ENCODE measurements at regions not wholly inside any gene's neighbourhood (a gene's known extent, or its start where the extent isn't known, plus 50 kb on each side); places are given as distances from the start of the nearest gene placed in this dataset.

DNA sequence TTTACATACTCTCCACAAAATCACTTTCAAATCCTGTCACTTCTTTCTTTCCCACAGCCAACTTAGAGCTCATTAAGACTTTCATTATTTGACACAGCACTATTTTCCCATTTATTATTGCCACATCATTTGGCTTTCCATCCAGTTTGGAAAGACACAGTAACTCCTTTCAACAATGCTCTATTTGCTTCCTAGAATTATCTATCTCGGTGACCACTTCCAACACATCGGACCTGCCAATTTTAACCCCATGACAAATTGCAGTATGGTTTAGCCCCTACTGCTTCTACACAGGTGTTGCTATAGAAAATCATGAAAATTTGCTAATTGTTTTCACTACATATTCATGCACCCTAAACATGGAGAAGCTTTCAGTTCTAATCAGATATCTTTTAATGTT, 190.6 kb upstream of the COX7C start:
- TF ChIP-seq, protein P1, sequence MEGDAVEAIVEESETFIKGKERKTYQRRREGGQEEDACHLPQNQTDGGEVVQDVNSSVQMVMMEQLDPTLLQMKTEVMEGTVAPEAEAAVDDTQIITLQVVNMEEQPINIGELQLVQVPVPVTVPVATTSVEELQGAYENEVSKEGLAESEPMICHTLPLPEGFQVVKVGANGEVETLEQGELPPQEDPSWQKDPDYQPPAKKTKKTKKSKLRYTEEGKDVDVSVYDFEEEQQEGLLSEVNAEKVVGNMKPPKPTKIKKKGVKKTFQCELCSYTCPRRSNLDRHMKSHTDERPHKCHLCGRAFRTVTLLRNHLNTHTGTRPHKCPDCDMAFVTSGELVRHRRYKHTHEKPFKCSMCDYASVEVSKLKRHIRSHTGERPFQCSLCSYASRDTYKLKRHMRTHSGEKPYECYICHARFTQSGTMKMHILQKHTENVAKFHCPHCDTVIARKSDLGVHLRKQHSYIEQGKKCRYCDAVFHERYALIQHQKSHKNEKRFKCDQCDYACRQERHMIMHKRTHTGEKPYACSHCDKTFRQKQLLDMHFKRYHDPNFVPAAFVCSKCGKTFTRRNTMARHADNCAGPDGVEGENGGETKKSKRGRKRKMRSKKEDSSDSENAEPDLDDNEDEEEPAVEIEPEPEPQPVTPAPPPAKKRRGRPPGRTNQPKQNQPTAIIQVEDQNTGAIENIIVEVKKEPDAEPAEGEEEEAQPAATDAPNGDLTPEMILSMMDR (IDR thresholded peaks at IDR 0.05; ENCODE audit: insufficient read depth, low read length, severe bottlenecking): no peak
- H3K27me3 ChIP-seq (ENCODE audit: control insufficient read depth, insufficient read depth, low read length): no peaks in the 10 kb centered on the region
- H3K36me3 ChIP-seq (ENCODE audit: control insufficient read depth, insufficient read depth, low read length): no peaks in the 10 kb centered on the region
- no peak overlapping the region for H3K4me3 ChIP-seq (ENCODE audit: low read depth, low read length)
- FAIRE-seq: no peak
- no peak for DNase-seq (ENCODE audit: low read depth)

DNA sequence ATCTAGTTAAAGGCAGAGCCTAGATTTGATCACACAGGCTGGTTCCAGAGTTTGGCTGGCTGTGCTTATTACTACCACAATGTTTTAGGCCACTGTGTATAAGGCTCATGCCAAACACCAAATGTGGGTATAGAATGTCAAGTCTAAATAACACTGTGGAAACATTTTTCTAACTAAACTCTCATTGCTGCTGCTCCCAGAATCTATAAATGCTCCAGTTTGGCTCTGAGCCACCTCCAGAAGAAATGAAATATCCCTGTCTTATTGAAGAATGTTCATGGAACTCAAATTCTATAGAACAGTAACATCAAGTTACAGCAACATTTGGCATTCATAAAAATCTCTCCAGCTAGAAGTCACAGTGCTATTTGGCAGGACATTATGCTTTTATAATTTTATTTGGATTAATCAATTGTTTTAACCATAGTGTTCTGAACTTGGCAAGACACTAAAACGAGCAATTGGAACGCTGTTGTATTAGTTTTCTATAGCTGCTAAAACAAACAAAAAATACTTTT, 178.1 kb upstream of the COX7C start:
- TF ChIP-seq, protein P1 (IDR thresholded peaks at IDR 0.05; ENCODE audit: insufficient read depth, low read length, severe bottlenecking): no peak
- FAIRE-seq (no peak), DNase-seq (ENCODE audit: low read depth) (no peak)
- Histone ChIP-seq H3K4me3 (ENCODE audit: low read depth, low read length) (no peak overlapping the region), H3K27me3 (ENCODE audit: control insufficient read depth, insufficient read depth, low read length) (no peaks in the 10 kb centered on the region), H3K36me3 (ENCODE audit: control insufficient read depth, insufficient read depth, low read length) (no peaks in the 10 kb centered on the region)

DNA sequence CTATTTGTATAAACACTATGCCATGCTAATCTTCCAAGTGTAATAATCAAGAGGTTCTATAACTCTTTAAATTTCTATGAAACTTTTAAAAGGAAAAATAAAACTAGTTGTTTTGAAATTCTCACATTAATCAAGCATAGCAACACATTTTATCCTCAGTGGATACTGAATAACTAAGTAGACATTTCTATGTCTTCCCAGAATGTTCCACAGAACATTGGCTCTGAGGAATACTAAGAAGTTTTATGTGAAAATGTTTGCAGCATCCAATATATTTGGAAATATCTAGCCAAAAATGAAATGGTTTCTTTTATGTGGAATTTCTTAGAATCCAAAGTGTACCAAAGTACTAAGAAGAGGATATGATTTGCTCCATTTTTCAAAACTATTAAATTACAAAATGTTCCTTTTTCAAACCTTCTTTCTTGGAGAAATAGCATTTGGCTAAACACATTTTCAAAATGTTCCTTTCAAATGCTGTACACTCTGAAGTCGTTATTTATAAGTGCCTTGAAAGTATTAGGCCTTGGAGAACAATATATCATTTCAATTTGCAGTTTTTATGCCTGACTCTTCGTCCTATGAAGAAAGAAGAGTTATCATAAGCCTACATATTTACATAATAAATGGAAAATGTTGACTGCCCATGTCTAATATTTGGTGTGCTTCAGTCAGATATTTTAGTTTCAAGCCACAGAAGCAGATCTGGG, 175.6 kb upstream of the COX7C start:
- no peaks in the 10 kb centered on the region for H3K27me3 ChIP-seq (ENCODE audit: control insufficient read depth, insufficient read depth, low read length)
- H3K4me3 ChIP-seq (ENCODE audit: low read depth, low read length): no peak overlapping the region
- TF ChIP-seq, protein P1 (IDR thresholded peaks at IDR 0.05; ENCODE audit: insufficient read depth, low read length, severe bottlenecking): no peak
- no peaks in the 10 kb centered on the region for H3K36me3 ChIP-seq (ENCODE audit: control insufficient read depth, insufficient read depth, low read length)
- DNase-seq (ENCODE audit: low read depth): no peak
- FAIRE-seq: no peak

DNA sequence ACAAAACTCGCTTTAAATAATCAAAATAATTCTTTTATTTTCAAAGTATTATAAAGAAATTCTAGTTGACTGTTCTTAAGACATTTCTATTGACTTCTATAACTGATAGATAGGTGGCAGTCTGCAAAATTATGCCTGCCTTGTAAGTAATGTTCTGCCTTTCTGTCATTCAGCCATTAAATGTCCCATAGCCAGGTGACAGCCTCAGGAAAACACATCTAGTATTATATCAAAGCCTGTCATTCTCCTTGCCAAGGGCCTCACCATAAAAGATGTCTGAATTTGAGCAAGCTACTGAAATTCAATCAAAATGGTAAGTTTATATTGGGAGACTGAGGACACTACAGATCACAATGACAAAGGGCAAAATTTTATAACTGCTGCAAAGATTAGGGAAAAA, 170.4 kb upstream of the COX7C start:
- no peaks in the 10 kb centered on the region for H3K27me3 ChIP-seq (ENCODE audit: control insufficient read depth, insufficient read depth, low read length)
- no peaks in the 10 kb centered on the region for H3K36me3 ChIP-seq (ENCODE audit: control insufficient read depth, insufficient read depth, low read length)
- DNase-seq (ENCODE audit: low read depth) (no peak), FAIRE-seq (no peak)
- TF ChIP-seq, protein P1 (IDR thresholded peaks at IDR 0.05; ENCODE audit: insufficient read depth, low read length, severe bottlenecking): no peak
- no peak overlapping the region for H3K4me3 ChIP-seq (ENCODE audit: low read depth, low read length)

DNA sequence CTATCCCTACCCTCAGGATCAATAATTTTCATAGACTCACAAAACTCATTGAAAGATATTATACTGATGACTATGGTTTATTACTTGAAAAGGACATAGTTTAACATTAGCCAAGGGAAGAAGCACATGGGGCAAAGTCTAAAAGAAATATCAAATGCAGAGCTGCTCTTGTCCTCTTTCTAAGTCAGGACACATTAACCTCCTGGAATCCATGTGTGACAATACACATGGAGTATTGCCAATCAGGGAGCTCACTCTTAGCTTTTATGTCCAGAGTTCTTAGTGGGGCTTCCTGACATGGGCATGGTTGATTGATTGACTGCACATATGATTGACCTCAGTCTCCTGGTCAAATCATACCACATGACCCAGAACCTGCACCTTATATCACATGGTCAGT, 165.5 kb upstream of the COX7C start:
- no peak for FAIRE-seq
- TF ChIP-seq, protein P1 (IDR thresholded peaks at IDR 0.05; ENCODE audit: insufficient read depth, low read length, severe bottlenecking): no peak
- Histone ChIP-seq H3K27me3 (ENCODE audit: control insufficient read depth, insufficient read depth, low read length) (no peaks in the 10 kb centered on the region), H3K36me3 (ENCODE audit: control insufficient read depth, insufficient read depth, low read length) (no peaks in the 10 kb centered on the region), H3K4me3 (ENCODE audit: low read depth, low read length) (no peak overlapping the region)
- DNase-seq (ENCODE audit: low read depth): no peak

DNA sequence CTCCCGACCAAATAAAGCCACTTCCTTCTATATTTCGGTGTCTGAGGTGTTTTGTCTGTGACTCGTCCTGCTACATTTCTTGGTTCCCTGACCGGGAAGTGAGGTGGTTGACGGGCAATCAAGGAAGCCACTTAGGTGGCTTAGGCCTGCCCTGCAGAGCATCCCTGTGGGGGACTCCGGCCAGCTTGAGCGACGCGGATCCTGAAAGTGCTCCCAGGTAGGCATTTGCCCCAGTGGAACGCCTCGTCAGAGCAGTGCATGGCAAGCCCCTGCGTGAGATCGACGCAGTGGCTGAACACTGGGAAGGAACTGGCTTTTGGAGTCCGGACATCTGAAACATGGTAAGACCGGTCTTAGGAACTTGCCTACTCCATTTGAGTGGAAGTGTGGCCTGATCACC, 157.2 kb upstream of the COX7C start:
- TF ChIP-seq, protein P1 (IDR thresholded peaks at IDR 0.05; ENCODE audit: insufficient read depth, low read length, severe bottlenecking): no peak
- Histone ChIP-seq H3K27me3 (ENCODE audit: control insufficient read depth, insufficient read depth, low read length) (no peaks in the 10 kb centered on the region), H3K4me3 (ENCODE audit: low read depth, low read length) (no peak overlapping the region), H3K36me3 (ENCODE audit: control insufficient read depth, insufficient read depth, low read length) (no peaks in the 10 kb centered on the region)
- no peak for DNase-seq (ENCODE audit: low read depth)
- FAIRE-seq: no peak
